Putamen (tissue), 1 donor: ENCODE measurements at regions not wholly inside any gene's neighbourhood (a gene's known extent, or its start where the extent isn't known, plus 50 kb on each side); places are given as distances from the start of the nearest gene placed in this dataset.
"Not testable (repeated sequence)": the region's sequence is repeated elsewhere in the genome, so short reads cannot be mapped to it uniquely, and the experiment has no call there.

Experiments
- DNase-seq: peaks from one replicate; pipeline ENCODE4 v3.0.0-alpha.2; 2016; ENCODE audit warnings: low spot score

DNA sequence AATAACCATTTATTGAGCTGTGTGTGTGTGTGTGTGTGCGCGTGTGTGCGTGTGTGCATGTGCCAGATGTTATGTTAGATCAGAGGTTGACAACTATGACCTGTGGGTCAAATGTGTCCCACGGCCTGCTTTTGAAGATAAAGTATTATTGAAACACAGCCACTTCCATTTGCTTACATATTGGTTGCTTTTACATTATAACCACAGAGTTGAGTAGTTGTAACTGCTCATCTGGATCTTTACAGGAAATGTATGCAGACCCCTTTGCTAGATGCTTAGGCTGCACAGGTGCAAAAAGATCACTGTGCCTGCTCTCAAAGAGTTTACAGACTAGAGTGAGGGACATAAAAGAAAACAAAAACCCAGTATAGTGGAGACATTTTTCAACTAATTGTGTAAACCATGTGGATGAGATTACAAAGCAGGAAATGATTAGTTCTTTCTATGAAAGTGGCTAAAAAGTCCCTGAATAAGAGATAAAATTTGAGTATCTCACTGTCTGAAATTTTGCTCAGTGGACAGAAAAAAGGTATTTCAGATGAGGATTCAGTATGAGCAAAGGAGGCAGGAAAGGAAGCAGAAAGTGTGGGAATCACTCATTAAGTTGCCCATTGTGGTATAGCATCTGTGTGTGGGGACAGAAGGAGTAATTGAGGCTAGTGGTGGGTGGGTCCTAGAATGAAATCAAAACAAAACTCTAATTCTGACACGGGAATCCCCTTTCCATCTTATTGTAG, 188.4 kb downstream of the PAH start:
- DNase-seq: no peak

DNA sequence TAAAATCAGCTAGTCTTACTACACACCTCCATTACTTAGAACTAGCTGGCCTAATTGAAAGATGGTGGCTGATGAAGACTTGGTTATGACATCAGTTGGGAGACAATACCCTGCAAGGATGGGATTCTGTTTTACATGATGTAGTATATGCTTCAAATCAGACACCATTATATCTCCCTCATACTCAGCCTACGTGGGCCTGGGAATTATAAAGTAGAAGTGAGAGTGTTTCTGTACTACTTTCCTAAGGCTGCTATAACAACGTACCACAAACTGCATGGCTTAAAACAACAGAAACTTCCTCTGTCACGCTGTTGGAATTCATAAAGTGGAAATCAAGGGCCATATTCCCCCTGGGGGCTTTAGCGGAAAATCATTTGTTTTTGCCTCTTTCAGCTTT, 190.4 kb downstream of the PAH start:
- DNase-seq: no peak

GRCh38 chr12:102722147-102722546, 194.9 kb downstream of the PAH start:
- no peak for DNase-seq

- no peak for DNase-seq
These were observed 208.9 kb downstream of the PAH start for GRCh38 chr12:102708108-102708507.

DNA sequence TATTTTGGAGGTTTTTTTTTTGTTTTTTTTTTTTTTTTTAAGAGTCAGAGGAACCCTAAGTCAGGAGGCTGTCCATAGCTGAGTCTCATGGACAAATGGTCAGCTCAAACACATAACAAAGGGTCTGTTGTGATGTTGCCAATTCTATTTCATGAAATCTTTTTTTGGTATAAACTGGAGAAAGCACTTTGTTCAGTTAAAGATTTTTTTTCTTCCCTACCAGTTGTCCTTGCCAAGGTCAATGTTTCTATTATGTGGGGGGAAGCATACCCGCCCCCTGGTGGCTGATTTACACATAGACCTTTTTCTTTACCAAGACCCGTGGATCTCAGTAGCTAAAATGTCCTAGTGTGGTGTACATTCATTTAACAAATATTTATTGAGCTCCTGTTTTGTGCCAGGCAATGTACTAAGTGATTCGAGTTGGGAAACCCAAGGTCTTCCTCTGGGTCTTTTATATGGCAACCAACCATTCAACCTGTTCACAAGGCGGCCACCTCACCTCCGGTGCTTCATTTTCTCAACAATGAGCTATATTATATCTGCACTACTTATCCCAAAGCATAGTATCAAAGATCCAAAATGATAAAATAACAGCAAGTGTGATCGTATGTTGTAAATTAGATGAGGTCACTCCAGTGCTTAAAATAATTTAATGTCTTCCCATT, 214.5 kb downstream of the PAH start:
- peak; percentile 38 for DNase-seq

DNA sequence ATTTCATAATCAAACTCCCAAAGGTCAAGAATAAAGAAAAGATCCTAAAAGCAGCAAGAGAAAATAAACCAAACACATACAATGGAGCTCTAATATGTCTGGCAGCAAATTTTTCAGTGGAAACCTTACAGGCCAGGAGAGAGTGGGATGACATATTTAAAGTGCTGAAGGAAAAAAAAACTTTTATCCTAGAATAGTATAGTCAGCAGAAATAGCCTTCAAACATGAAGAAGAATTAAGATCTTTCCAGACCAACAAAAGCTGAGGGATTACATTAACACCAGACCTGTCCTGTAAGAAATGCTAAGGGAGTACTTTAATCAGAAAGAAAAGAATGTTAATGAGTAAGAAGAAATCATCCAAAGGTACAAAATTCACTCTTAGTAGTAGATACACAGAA, 215.7 kb upstream of the IGF1 start:
- DNase-seq: no peak

GRCh38 chr12:102694903-102695302, 214.5 kb upstream of the IGF1 start:
- DNase-seq: no peak

DNA sequence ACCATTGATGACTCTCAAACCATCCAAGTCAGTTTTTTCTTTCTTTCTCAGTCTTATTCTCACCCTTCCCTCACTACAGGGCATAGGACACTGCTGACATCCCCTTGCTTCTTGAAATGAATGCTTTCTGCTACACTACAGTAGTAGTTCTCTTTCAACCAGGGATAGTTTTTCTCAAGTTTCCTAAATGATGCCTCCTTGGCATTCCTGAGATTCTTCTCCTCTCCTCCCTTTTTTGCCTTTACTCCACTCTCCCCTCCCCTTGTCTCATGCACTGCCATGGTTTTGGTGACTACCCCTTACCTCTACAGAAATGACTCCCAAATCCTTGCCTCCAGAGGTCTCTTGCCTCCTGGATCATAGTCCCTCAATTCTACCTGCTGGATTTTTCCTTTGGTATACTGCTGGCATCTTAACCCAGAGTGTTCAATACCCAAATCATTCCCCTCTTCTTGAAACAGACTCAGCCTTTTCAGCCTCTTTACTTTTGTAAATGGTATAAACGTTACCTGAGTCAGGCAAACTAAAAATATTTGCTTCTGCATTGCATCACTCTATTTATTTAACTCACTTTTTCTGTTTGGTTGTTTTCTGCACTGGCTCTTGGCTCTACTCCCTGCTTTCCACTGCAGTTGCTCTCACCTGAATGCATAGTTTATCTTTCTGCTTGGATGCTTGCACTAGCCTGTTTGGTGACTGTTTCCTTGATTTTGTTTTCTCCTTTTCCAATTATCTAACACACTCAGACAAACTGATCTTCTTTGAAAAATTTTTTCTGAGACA, 211.6 kb upstream of the IGF1 start:
- no peak for DNase-seq

GRCh38 chr12:102690253-102690652, 209.9 kb upstream of the IGF1 start:
- peak; percentile 2 for DNase-seq

- DNase-seq: no peak
These were observed 209.3 kb upstream of the IGF1 start for GRCh38 chr12:102689701-102690100.

DNA sequence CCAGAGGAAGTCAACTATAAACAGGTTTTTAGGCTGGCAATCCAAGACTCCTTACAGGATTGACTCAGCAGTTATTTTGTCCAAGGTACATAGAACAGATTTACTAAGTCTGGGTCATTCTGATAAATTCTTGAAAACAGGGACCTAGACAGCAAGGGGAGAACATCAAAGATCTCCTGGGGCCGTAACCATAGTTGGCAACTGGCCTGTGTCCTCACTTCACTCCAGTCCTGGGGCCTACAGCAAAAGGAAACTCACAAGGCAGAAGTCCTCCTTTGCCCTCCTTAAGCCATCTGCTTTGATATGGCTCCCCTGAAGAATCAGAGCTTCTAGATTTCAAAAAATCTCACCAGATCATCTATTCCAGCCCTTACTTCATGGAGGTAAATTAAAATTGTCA, 207.2 kb upstream of the IGF1 start:
- no peak for DNase-seq

GRCh38 chr12:102685841-102686240, 205.5 kb upstream of the IGF1 start:
- DNase-seq: no peak

- DNase-seq: no peak
These were observed 204.8 kb upstream of the IGF1 start for GRCh38 chr12:102685172-102685571.

- no peak for DNase-seq
These were observed 202.3 kb upstream of the IGF1 start for GRCh38 chr12:102682366-102683289.

DNA sequence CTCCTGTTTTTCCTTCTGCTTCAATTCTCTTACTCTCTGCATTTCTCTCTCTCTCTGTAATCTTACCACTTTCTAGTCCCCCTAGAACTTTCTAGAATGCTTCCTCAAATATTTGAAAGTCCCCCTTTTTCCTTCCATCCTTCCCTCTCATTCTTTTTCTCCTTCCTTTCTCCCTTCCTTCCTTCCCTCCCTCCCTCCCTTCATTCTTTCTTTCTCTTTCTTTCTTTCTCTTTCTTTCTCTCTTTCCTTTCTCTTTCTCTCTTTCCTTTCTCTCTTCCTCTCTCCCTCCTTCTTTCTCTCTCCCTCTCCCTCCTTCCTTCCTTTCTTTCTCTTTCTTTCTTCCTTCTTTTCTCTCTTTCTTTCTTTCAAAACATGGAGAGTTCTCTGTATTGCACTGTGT, 201.4 kb upstream of the IGF1 start:
- DNase-seq: no peak

DNA sequence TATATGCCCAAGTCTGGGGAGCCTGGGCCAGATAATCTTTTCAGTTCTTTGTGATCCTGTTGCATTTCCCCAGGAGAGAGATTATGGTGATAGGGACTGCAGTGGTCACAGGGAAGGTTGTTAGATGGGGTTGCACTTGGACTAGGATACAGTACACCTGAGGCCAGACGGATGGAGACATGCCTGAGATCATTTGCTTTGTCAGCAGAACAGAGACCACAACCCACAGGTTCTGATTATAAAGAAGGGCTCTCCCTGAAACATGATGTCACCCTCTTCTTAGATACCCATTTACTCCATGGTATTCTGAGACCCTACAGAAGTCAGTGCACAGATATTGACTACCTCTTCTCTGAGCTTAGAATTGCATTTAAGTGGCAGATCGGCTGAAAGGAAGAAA, 200.9 kb upstream of the IGF1 start:
- DNase-seq: no peak

GRCh38 chr12:102680304-102680703, 199.9 kb upstream of the IGF1 start:
- no peak for DNase-seq

DNA sequence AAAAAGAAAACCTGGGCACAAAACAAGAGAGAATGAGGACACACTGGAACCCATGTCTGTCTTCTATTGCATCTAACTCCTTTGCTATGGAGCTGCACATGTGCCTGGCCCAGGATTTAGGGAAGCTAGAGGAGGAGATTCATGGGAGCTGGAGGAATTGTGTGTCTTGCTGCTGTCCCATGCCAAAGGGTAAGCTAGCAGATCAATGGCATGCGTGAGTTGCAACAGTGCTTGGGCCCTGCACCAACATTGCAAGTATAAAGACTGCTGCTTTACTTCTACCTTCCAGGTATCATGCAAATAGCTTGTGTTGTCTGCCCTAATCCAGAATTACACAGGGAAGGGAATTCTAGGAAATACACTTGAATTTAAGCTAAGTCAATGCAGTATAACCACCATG, 196.4 kb upstream of the IGF1 start:
- no peak for DNase-seq

DNA sequence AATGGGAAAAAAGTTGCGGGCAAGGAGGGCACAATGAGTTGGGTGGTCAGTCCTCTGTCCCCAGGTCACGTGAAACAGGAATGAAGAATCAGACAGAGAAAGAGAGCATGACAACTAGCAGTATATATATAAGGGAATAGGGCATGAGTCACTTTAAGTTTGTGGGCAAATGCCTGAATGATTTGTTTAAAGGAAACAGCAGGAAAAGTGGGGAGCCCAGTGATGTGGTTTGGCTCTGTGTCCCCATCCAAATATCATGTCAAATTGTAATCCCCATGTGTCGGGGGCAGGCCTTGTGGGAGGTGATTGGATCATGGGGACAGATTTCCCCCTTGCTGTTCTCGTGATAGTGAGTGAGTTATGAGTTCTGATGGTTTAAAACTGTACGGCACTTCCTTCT, 195.3 kb upstream of the IGF1 start:
- DNase-seq: no peak

DNA sequence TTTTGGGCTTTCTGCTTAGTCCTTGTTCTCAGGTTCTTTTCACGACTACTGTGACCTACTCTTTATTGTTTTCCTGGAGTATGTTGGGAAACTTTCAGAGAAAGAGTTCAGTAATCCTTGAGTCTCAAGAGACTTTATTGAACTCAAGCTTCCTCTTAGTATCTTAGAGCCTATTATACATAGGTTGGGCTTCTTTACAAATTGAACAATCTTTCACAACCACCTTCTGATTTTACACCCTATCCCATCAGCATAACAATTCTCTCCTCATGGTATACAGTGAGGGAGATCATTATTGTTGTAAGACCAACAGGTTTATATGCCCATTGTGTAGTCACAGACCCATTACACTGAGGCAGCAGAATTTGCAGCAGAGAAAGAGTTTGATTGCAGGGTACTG, 193.2 kb upstream of the IGF1 start:
- no peak for DNase-seq

DNA sequence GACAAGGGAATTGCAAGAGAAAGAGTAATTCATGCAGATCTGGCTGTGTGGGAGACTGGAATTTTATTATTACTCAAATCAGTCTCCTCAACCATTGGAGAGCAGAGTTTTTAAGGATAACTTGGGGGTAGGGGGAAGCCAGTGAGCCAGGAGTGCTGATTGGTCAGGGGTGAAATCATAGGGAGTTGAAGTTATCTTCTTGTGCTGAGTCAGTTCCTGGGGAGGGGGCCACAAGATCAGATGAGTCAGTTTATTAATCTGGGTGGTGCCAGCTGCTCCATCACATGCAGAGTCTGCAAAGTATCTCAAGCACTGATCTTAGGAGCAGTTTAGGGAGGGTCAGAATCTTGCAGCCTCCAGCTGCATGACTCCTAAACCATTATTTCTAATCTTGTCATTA, 191.8 kb upstream of the IGF1 start:
- DNase-seq: not testable (repeated sequence)

DNA sequence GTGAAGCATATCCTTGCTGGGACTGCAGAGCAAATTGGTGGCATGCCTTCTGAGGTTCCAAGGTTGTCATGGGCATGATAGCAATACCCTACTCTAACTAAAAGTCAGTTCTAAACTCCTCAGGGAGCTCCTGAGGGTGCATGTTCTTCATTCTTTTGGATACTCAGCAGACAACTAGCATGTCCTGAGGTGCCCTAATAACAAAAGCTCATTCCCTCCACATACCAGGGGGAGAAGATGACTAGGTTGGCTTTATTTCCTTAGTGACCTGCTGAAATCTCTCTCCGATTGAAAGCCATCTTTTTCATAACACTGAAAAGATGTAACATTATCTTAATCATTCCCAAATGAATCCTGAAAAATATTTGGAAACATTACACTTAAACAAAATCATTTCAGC, 188.7 kb upstream of the IGF1 start:
- DNase-seq: no peak
